CD4-positive, CD25-positive, alpha-beta regulatory T cell (primary cell): ENCODE measurements at regions not wholly inside any gene's neighbourhood (a gene's known extent, or its start where the extent isn't known, plus 50 kb on each side); places are given as distances from the start of the nearest gene placed in this dataset.
"Not testable (repeated sequence)": the region's sequence is repeated elsewhere in the genome, so short reads cannot be mapped to it uniquely, and the experiment has no call there.

Experiments
- ATAC-seq, 2 donors: fragments of 150-1000 bp; cut with Tn5 transposase; one replicate each; pipeline ENCODE4 v1.10.0; 2021; ENCODE audit warnings: low read depth in 2 of 2, moderate number of reproducible peaks in 2 of 2, moderate library complexity in 1 of 2
- DNase-seq, 3 donors: peaks; one replicate each; pipeline versions ENCODE4 v3.0.0 to v3.0.0-alpha.2; 2012 to 2022; ENCODE audit warnings: mixed read lengths in 1 of 3
- H3K27ac ChIP-seq: one replicate; pipeline ENCODE4 v1.7.0; 2013; ENCODE audit warnings: mild to moderate bottlenecking, low read length; ENCODE audit not compliant: insufficient read depth, poor library complexity, severe bottlenecking
- H3K27me3 ChIP-seq: one replicate; pipeline ENCODE4 v1.7.0; 2013; ENCODE audit warnings: low read length; ENCODE audit not compliant: control insufficient read depth, insufficient read depth
- H3K36me3 ChIP-seq: one replicate; pipeline ENCODE4 v1.7.0; 2013; ENCODE audit warnings: mild to moderate bottlenecking, low read length, moderate library complexity; ENCODE audit not compliant: control insufficient read depth, insufficient read depth
- H3K4me1 ChIP-seq: 2 replicates; pipeline ENCODE4 v1.7.0; 2013; ENCODE audit warnings: mild to moderate bottlenecking, low read length; ENCODE audit not compliant: insufficient read depth, control insufficient read depth, poor library complexity, severe bottlenecking
- H3K4me3 ChIP-seq: one replicate; pipeline ENCODE4 v1.7.0; 2013; ENCODE audit warnings: low read depth, mild to moderate bottlenecking, low read length, moderate library complexity
- H3K9me3 ChIP-seq, 2 experiments: 1 replicate in 1 of 2; 2 replicates in 1 of 2; pipeline ENCODE4 v1.7.0; 2013; ENCODE audit warnings: low read length in 2 of 2, mild to moderate bottlenecking in 1 of 2, moderate library complexity in 1 of 2; ENCODE audit not compliant: control insufficient read depth in 2 of 2
- H3K27ac Mint-ChIP-seq, 3 donors: one replicate each; pipeline ENCODE4 v1.8.0; 2020 to 2022; ENCODE audit warnings: mild to moderate bottlenecking in 3 of 3, mixed read lengths in 3 of 3, moderate library complexity in 2 of 3
- H3K27me3 Mint-ChIP-seq: one replicate; pipeline ENCODE4 v1.8.0; 2022; ENCODE audit warnings: mild to moderate bottlenecking, mixed read lengths
- H3K36me3 Mint-ChIP-seq: one replicate; pipeline ENCODE4 v1.8.0; 2020; ENCODE audit warnings: mixed read lengths
- H3K4me1 Mint-ChIP-seq, 4 donors: one replicate each; pipeline ENCODE4 v1.8.0; 2020 to 2022; ENCODE audit warnings: mixed read lengths in 4 of 4, mild to moderate bottlenecking in 1 of 4
- H3K4me3 Mint-ChIP-seq, 4 donors: one replicate each; pipeline ENCODE4 v1.8.0; 2020 to 2022; ENCODE audit warnings: mild to moderate bottlenecking in 4 of 4, mixed read lengths in 4 of 4, moderate library complexity in 3 of 4
- H3K9me3 Mint-ChIP-seq, 7 donors: one replicate each; pipeline ENCODE4 v1.8.0; 2020 to 2022; ENCODE audit warnings: mixed read lengths in 7 of 7, mild to moderate bottlenecking in 3 of 7, moderate library complexity in 2 of 7

DNA sequence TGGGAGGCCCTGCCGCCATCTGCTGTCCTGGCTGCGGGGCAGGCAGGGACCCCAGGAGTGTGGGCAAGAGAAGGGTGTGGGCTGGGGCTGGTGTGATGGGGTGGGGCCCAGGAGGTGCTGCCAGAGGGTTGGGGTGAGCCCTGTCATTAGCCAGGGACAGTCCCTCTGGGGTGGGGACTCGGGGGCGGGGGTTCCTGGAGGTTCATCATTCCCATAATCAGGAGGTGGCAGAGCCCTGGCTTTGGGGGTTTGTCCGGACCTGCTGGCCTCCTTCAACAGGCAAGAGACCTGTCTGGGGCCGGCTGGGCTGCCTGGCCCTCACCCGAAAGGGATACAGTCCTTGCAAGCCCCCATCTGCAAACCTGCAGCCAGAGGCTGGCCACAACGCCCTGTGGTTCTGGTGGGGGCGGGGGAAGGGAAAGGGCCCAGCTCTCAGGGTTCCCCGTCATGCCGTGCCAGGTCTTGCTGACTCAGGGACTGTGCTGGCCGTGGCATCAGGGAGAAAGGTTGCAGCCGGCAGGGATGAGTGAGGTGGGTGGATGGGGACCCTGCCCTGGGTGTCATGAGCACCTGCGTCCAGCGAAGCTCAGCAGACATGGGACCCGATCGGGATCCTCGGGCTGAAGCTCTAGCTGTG lies 65.2 kb downstream of the MRPL36 start:
- no peaks in the 10 kb centered on the region for H3K4me1 Mint-ChIP-seq
- H3K9me3 ChIP-seq: peaks cover 0 to 1% of the 10 kb centered on the region in 2 experiments
- H3K27me3 Mint-ChIP-seq: peaks cover 12% of the 10 kb centered on the region
- no peaks in the 10 kb centered on the region for H3K27me3 ChIP-seq
- no peak for DNase-seq
- ATAC-seq: no peak
- no peak overlapping the region for H3K4me3 Mint-ChIP-seq
- H3K9me3 Mint-ChIP-seq: peaks cover 0 to 2% (median 0%) of the 10 kb centered on the region in 7 donors
- H3K36me3 Mint-ChIP-seq: no peaks in the 10 kb centered on the region
- no peaks in the 10 kb centered on the region for H3K4me1 ChIP-seq
- H3K27ac Mint-ChIP-seq: no peak overlapping the region
- H3K4me3 ChIP-seq: no peak overlapping the region
- no peak overlapping the region for H3K27ac ChIP-seq
- H3K36me3 ChIP-seq: no peaks in the 10 kb centered on the region

- Mint-ChIP-seq H3K4me1 (no peaks in the 10 kb centered on the region), H3K4me3 (no peak overlapping the region), H3K9me3 (peaks cover 0 to 2% (median 0%) of the 10 kb centered on the region in 7 donors), H3K27ac (no peak overlapping the region), H3K27me3 (peaks cover 11% of the 10 kb centered on the region), H3K36me3 (no peaks in the 10 kb centered on the region)
- ATAC-seq (no peak), DNase-seq (no peak)
- H3K27me3 ChIP-seq: no peaks in the 10 kb centered on the region
- H3K27ac ChIP-seq: no peak overlapping the region
- no peaks in the 10 kb centered on the region for H3K4me1 ChIP-seq
- H3K9me3 ChIP-seq: no peaks in the 10 kb centered on the region
- H3K36me3 ChIP-seq: no peaks in the 10 kb centered on the region
- H3K4me3 ChIP-seq: no peak overlapping the region
Observed at GRCh38 chr5:1733369-1733768, 66.3 kb downstream of the MRPL36 start.

DNA sequence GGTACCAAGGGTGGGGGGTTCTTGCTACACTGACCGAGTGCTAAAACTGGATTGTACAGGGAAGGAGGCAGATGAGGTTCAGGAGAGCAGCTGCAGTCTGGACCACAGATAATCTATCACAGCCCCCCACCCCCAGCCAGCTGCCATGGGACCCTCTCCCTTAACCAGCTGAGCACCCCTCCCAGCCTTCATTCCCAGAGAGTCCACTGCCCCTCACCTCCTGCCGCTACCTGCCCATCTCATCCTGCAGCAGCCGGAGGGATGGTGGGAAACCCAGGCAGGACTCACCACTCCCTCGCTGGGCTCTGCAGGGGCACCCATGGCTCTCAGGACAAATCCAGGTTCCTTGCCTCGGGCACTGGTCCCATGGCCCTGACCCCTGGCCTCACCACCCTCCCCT lies 66.7 kb downstream of the MRPL36 start:
- H3K27ac Mint-ChIP-seq: no peak overlapping the region
- no peaks in the 10 kb centered on the region for H3K4me1 ChIP-seq
- H3K9me3 Mint-ChIP-seq: peaks cover 0 to 2% (median 0%) of the 10 kb centered on the region in 7 donors
- H3K27ac ChIP-seq: no peak overlapping the region
- H3K9me3 ChIP-seq: no peaks in the 10 kb centered on the region
- ATAC-seq (no peak), DNase-seq (no peak)
- H3K36me3 ChIP-seq: no peaks in the 10 kb centered on the region
- no peaks in the 10 kb centered on the region for H3K27me3 ChIP-seq
- H3K27me3 Mint-ChIP-seq: peaks cover 11% of the 10 kb centered on the region
- H3K36me3 Mint-ChIP-seq: no peaks in the 10 kb centered on the region
- H3K4me3 ChIP-seq: no peak overlapping the region
- no peak overlapping the region for H3K4me3 Mint-ChIP-seq
- no peaks in the 10 kb centered on the region for H3K4me1 Mint-ChIP-seq

- Histone ChIP-seq H3K9me3 (no peaks in the 10 kb centered on the region), H3K36me3 (no peaks in the 10 kb centered on the region), H3K4me1 (no peaks in the 10 kb centered on the region), H3K4me3 (no peak overlapping the region), H3K27ac (no peak overlapping the region), H3K27me3 (no peaks in the 10 kb centered on the region)
- ATAC-seq: no peak
- Mint-ChIP-seq H3K36me3 (no peaks in the 10 kb centered on the region), H3K4me3 (no peak overlapping the region), H3K27me3 (peaks cover 11% of the 10 kb centered on the region), H3K27ac (no peak overlapping the region), H3K9me3 (peaks cover 0 to 2% (median 0%) of the 10 kb centered on the region in 7 donors), H3K4me1 (no peaks in the 10 kb centered on the region)
- DNase-seq: no peak
Observed at GRCh38 chr5:1732238-1732941, 67.2 kb downstream of the MRPL36 start.

GRCh38 chr5:1731855-1732237 lies 67.8 kb downstream of the MRPL36 start:
- H3K36me3 Mint-ChIP-seq, H3K9me3 Mint-ChIP-seq, DNase-seq, H3K4me1 Mint-ChIP-seq, H3K27me3 ChIP-seq, H3K4me1 ChIP-seq, H3K27ac Mint-ChIP-seq, H3K4me3 ChIP-seq, H3K36me3 ChIP-seq, H3K27ac ChIP-seq, H3K9me3 ChIP-seq, H3K4me3 Mint-ChIP-seq, ATAC-seq: not testable (repeated sequence)
- H3K27me3 Mint-ChIP-seq: peaks cover 11% of the 10 kb centered on the region

DNA sequence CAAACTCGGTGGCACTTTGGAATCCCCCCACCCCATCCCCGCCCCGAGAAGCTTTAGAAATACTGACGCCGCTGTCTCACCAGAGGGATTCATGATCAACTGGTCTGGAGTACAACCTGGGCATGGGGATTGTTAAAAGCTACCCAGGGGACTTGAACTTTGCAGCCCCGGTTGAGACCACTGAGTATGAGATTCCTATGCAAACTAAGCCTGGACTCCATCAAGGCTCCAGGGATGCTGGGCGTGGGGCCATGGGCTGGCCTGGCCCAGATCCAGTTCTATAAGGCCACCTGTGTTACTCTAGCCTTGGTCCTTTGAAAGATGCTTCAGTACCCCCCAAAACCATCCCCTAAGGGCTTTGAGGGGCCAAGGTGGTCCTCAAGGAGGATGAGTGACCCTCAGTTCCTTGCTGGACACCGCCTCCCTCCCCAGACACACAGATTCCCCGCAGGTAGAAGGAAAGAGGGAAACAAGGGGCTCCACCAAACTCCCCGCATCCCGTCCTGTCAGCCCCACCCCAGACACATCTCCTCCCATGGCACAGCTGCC lies 68.5 kb downstream of the MRPL36 start:
- Mint-ChIP-seq H3K27me3 (peaks cover 11% of the 10 kb centered on the region), H3K9me3 (peaks cover 0 to 2% (median 0%) of the 10 kb centered on the region in 7 donors), H3K4me3 (no peak overlapping the region), H3K4me1 (no peaks in the 10 kb centered on the region), H3K36me3 (no peaks in the 10 kb centered on the region), H3K27ac (no peak overlapping the region)
- ATAC-seq: no peak
- no peaks in the 10 kb centered on the region for H3K36me3 ChIP-seq
- no peaks in the 10 kb centered on the region for H3K9me3 ChIP-seq
- H3K4me1 ChIP-seq: no peaks in the 10 kb centered on the region
- H3K4me3 ChIP-seq: no peak overlapping the region
- DNase-seq: no peak
- no peaks in the 10 kb centered on the region for H3K27me3 ChIP-seq
- H3K27ac ChIP-seq: no peak overlapping the region

DNA sequence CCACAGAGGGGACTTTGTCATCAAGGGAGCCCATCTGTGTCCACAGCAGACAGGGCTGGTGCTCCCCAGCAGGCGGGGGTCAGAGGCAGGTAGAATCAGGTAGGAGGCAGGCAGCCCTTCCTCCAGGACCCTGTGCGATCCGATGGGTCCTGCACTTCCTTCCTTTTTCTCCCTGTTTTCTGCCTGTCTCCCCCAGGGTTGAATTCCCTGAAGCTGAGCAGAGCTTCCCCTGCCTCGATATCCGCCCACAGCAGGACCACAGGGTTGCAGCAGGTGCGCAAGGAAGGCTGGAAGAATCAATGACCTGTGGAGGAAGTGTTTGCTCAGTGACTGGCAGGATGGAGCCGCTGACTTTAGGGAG lies 69.2 kb downstream of the MRPL36 start:
- ATAC-seq (no peak), DNase-seq (no peak)
- H3K4me1 ChIP-seq: no peaks in the 10 kb centered on the region
- no peak overlapping the region for H3K4me3 ChIP-seq
- H3K27me3 ChIP-seq: no peaks in the 10 kb centered on the region
- peaks cover 0 to 2% (median 0%) of the 10 kb centered on the region in 7 donors for H3K9me3 Mint-ChIP-seq
- no peak overlapping the region for H3K4me3 Mint-ChIP-seq
- H3K36me3 Mint-ChIP-seq: no peaks in the 10 kb centered on the region
- H3K36me3 ChIP-seq: no peaks in the 10 kb centered on the region
- H3K27ac Mint-ChIP-seq: no peak overlapping the region
- peaks cover 0 to 6% (median 0%) of the 10 kb centered on the region in 4 donors for H3K4me1 Mint-ChIP-seq
- H3K27me3 Mint-ChIP-seq: peaks cover 11% of the 10 kb centered on the region
- no peak overlapping the region for H3K27ac ChIP-seq
- H3K9me3 ChIP-seq: no peaks in the 10 kb centered on the region
